Fibroblast of pulmonary artery (primary cell): ENCODE measurements at regions not wholly inside any gene's neighbourhood (a gene's known extent, or its start where the extent isn't known, plus 50 kb on each side); places are given as distances from the start of the nearest gene placed in this dataset.

Source experiments
- DNase-seq: peaks from one replicate; pipeline ENCODE4 v3.0.0-alpha.2; 2010; ENCODE audit warnings: low read depth
- H3K4me3 ChIP-seq: replicated peaks from 2 replicates; pipeline ENCODE4 v1.5.1; 2011; ENCODE audit warnings: low read depth, mild to moderate bottlenecking, control low read depth, low read length, moderate library complexity
- CTCF ChIP-seq: IDR thresholded peaks from 2 replicates; pipeline ENCODE4 v1.5.1; 2011; ENCODE audit warnings: mild to moderate bottlenecking, control low read depth, low read length, inconsistent platforms; ENCODE audit errors: missing control alignments

GRCh38 chr15:58235961-58236360, 97.8 kb downstream of the AQP9 start:
- DNase-seq: no peak
- no peak for TF ChIP-seq CTCF
- no peak overlapping the region for H3K4me3 ChIP-seq

- DNase-seq: no peak
- H3K4me3 ChIP-seq: no peak overlapping the region
- TF ChIP-seq CTCF: no peak
Observed at GRCh38 chr15:58240191-58240932, 102.2 kb downstream of the AQP9 start.

GRCh38 chr15:58241872-58242271, 103.7 kb downstream of the AQP9 start:
- DNase-seq: no peak
- no peak overlapping the region for H3K4me3 ChIP-seq
- peak; percentile 9 for TF ChIP-seq CTCF

- H3K4me3 ChIP-seq: no peak overlapping the region
- TF ChIP-seq CTCF: no peak
- DNase-seq: no peak
Observed at GRCh38 chr15:58243070-58243469, 104.9 kb downstream of the AQP9 start.

- TF ChIP-seq CTCF: no peak
- no peak overlapping the region for H3K4me3 ChIP-seq
- DNase-seq: no peak
Observed at GRCh38 chr15:58244536-58244935, 106.4 kb downstream of the AQP9 start.

GRCh38 chr15:58246041-58246440, 107.9 kb downstream of the AQP9 start:
- no peak for DNase-seq
- TF ChIP-seq CTCF: no peak
- H3K4me3 ChIP-seq: no peak overlapping the region
